Endothelial cell of umbilical vein (primary cell): ENCODE measurements at regions not wholly inside any gene's neighbourhood (a gene's known extent, or its start where the extent isn't known, plus 50 kb on each side); places are given as distances from the start of the nearest gene placed in this dataset.

Source experiments
- BruUV-seq: library from RNA; stranded (reverse); fragments of 400-500 nt; replicated peaks from 2 replicates; lab custom pipeline; 2021; lab: Mats Ljungman, UMichigan
- CTCF ChIA-PET: fragments of 300-600, 350-600 bp; sonication (Branson Sonifier 250); formaldehyde crosslinking; loops from one replicate; lab custom pipeline; 2021; ENCODE audit warnings: antibody characterized with exemption, inconsistent platforms; lab: Charles Lee
- POLR2A ChIA-PET: fragments of 300-600, 350-600 bp; sonication (Branson Sonifier 250); formaldehyde crosslinking; loops from one replicate; lab custom pipeline; 2021; ENCODE audit warnings: antibody characterized with exemption, inconsistent platforms; lab: Charles Lee
- DNase-seq: peaks from one replicate; pipeline ENCODE4 v3.0.0-alpha.2; 2011; ENCODE audit warnings: low read depth, low spot score
- FAIRE-seq: peaks from 2 replicates; lab custom pipeline; 2011; peaks lifted over from hg19 to GRCh38; lab: Jason Lieb, UNC
- H2AFZ ChIP-seq: 2 replicates; pipeline ENCODE4 v1.6.0; 2012; ENCODE audit warnings: low read depth, low read length, control low read depth, inconsistent platforms
- H3K27ac ChIP-seq: 2 replicates; pipeline ENCODE4 v1.5.1; 2011; ENCODE audit warnings: low read depth, mild to moderate bottlenecking, control low read depth, low read length, moderate library complexity; ENCODE audit not compliant: insufficient read depth
- H3K27me3 ChIP-seq, 2 experiments: 2 replicates each; pipeline versions ENCODE4 v1.6.0 to v1.6.1; 2011; ENCODE audit warnings: low read length in 2 of 2, mixed read lengths in 1 of 2; ENCODE audit not compliant: control insufficient read depth in 2 of 2, insufficient read depth in 2 of 2
- H3K36me3 ChIP-seq, 2 experiments: 2 replicates in 1 of 2; 3 replicates in 1 of 2; pipeline ENCODE4 v1.5.1; 2011; ENCODE audit warnings: low read length in 2 of 2, mild to moderate bottlenecking in 1 of 2, moderate library complexity in 1 of 2; ENCODE audit not compliant: control insufficient read depth in 2 of 2, insufficient read depth in 2 of 2; ENCODE audit errors: extremely low read depth in 1 of 2
- H3K4me1 ChIP-seq: 3 replicates; pipeline ENCODE4 v1.5.1; 2011; ENCODE audit warnings: mild to moderate bottlenecking, low read length; ENCODE audit not compliant: control insufficient read depth, insufficient read depth; ENCODE audit errors: extremely low read depth
- H3K4me2 ChIP-seq: 2 replicates; pipeline ENCODE4 v1.6.1; 2011; ENCODE audit warnings: low read length, control low read depth, mixed read lengths; ENCODE audit not compliant: insufficient read depth
- H3K4me3 ChIP-seq, 3 experiments: fragments of 200-600 bp in 1 of 3; sonication (generic), shearing (Covaris generic) in 1 of 3; replicated peaks in 1 of 3; 2 replicates each; pipeline ENCODE4 v1.5.1; 2011 to 2016; ENCODE audit warnings: control low read depth in 3 of 3, low read length in 3 of 3, mild to moderate bottlenecking in 2 of 3, inconsistent platforms in 1 of 3, low read depth in 1 of 3, moderate library complexity in 1 of 3; ENCODE audit not compliant: insufficient read depth in 1 of 3
- H3K79me2 ChIP-seq: 2 replicates; pipeline ENCODE4 v1.6.0; 2012; ENCODE audit warnings: low read length, inconsistent platforms; ENCODE audit not compliant: control insufficient read depth, insufficient read depth
- H3K9ac ChIP-seq: replicated peaks from 2 replicates; pipeline ENCODE3; 2011; ENCODE audit warnings: low read length, control low read depth; ENCODE audit not compliant: insufficient read depth; ENCODE audit errors: extremely low read depth
- H3K9me1 ChIP-seq: replicated peaks from 3 replicates; pipeline ENCODE4 v1.6.0; 2011; ENCODE audit warnings: mild to moderate bottlenecking, low read length; ENCODE audit not compliant: control insufficient read depth, insufficient read depth; ENCODE audit errors: extremely low read depth
- H3K9me3 ChIP-seq: replicated peaks from 2 replicates; pipeline ENCODE4 v1.5.1; 2012; ENCODE audit warnings: low read length, inconsistent platforms; ENCODE audit not compliant: control insufficient read depth, insufficient read depth
- H4K20me1 ChIP-seq: replicated peaks from 2 replicates; pipeline ENCODE3; 2011; ENCODE audit warnings: mild to moderate bottlenecking, low read length; ENCODE audit not compliant: control insufficient read depth, insufficient read depth; ENCODE audit errors: extremely low read depth
- CTCF ChIP-seq, 2 donors: IDR thresholded peaks; 1 replicate in 1 of 2; 2 replicates in 1 of 2; pipeline ENCODE4 v1.5.1; 2011; ENCODE audit warnings: low read length in 2 of 2, mild to moderate bottlenecking in 2 of 2, moderate library complexity in 2 of 2, control low read depth in 1 of 2, inconsistent platforms in 1 of 2, low read depth in 1 of 2; ENCODE audit not compliant: insufficient read depth in 1 of 2; ENCODE audit errors: extremely low read depth in 1 of 2
- FOS ChIP-seq: IDR thresholded peaks from 2 replicates; pipeline ENCODE4 v1.6.1; 2011; ENCODE audit warnings: mild to moderate bottlenecking, low read length, moderate library complexity, borderline replicate concordance; ENCODE audit not compliant: insufficient read depth
- GATA2 ChIP-seq: IDR thresholded peaks from 2 replicates; pipeline ENCODE4 v1.7.0; 2011; ENCODE audit warnings: low read depth, mild to moderate bottlenecking, moderate library complexity, mixed read lengths, low read length; ENCODE audit not compliant: insufficient read length, insufficient read depth
- MAX ChIP-seq: IDR thresholded peaks from 2 replicates; pipeline ENCODE4 v1.6.1; 2011; ENCODE audit not compliant: insufficient read depth, insufficient read length
- MYC ChIP-seq: IDR thresholded peaks from one replicate; pipeline ENCODE4 v1.6.1; 2011; ENCODE audit warnings: mild to moderate bottlenecking, low read depth, low read length
- POLR2AphosphoS5 ChIP-seq: IDR thresholded peaks from 2 replicates; pipeline ENCODE4 v1.6.1; 2012; ENCODE audit warnings: low read depth, mild to moderate bottlenecking, control low read depth, low read length, moderate library complexity; ENCODE audit not compliant: insufficient read depth
- dilution Hi-C: fragments of 300-500 bp; cut with MboI; formaldehyde crosslinking; loops from one replicate; pipeline ENCODE4 v1.15.0; 2019; ENCODE audit warnings: low sequenced_read_pairs; ENCODE audit not compliant: extremely low pct_ligation_motif_present
- intact Hi-C: fragments of 100-400 bp; cut with micrococcal nuclease; formaldehyde crosslinking; loops from one replicate; pipeline ENCODE4 v1.10.0; 2022

GRCh38 chr10:80771285-80771684 is 233.6 kb downstream of the SH2D4B start:
- dilution Hi-C loops: no loop called here
- no peak for TF ChIP-seq MAX
- no peak for TF ChIP-seq GATA2
- TF ChIP-seq FOS: no peak
- TF ChIP-seq POLR2AphosphoS5: no peak
- no peaks in the 10 kb centered on the region for H3K4me1 ChIP-seq
- ChIA-PET POLR2A (no interaction called here), CTCF (no interaction called here)
- no peak overlapping the region for H2AFZ ChIP-seq
- BruUV-seq: no TSS peak
- intact Hi-C loops: no loop called here
- FAIRE-seq (no peak), DNase-seq (no peak)
- H3K9ac ChIP-seq: no peak overlapping the region
- no peaks in the 10 kb centered on the region for H3K9me1 ChIP-seq
- no peaks in the 10 kb centered on the region for H3K36me3 ChIP-seq
- no peaks in the 10 kb centered on the region for H3K27me3 ChIP-seq
- H3K27ac ChIP-seq: no peak overlapping the region
- no peaks in the 10 kb centered on the region for H4K20me1 ChIP-seq
- no peak overlapping the region for H3K4me2 ChIP-seq
- H3K9me3 ChIP-seq: no peaks in the 10 kb centered on the region
- no peak overlapping the region for H3K4me3 ChIP-seq
- no peaks in the 10 kb centered on the region for H3K79me2 ChIP-seq

- intact Hi-C loops: no loop called here
- FAIRE-seq (no peak), DNase-seq (no peak)
Observed at GRCh38 chr10:80771902-80772555, 234.3 kb downstream of the SH2D4B start.

More at GRCh38 chr10:80771902-80772555, 234.3 kb downstream of the SH2D4B start:
- Histone ChIP-seq H3K79me2 (no peaks in the 10 kb centered on the region), H2AFZ (no peak overlapping the region), H3K9me1 (no peaks in the 10 kb centered on the region), H3K9me3 (no peaks in the 10 kb centered on the region), H3K4me3 (no peak overlapping the region), H3K4me1 (no peaks in the 10 kb centered on the region), H3K27me3 (no peaks in the 10 kb centered on the region), H4K20me1 (no peaks in the 10 kb centered on the region), H3K4me2 (no peak overlapping the region), H3K36me3 (no peaks in the 10 kb centered on the region), H3K9ac (no peak overlapping the region), H3K27ac (no peak overlapping the region)
- TF ChIP-seq FOS (no peak), CTCF (IDR thresholded peaks at IDR 0.05; ENCODE audit: extremely low read depth in 1 of 2, insufficient read depth in 1 of 2, low read depth in 1 of 2, low read length in 2 of 2) (no peak), POLR2AphosphoS5 (no peak), MYC (no peak)
- POLR2A ChIA-PET: no interaction called here
- CTCF ChIA-PET: no interaction called here
- BruUV-seq: no TSS peak
- dilution Hi-C loops: no loop called here
